ENCODE measurements at regions not wholly inside any gene's neighbourhood (a gene's known extent, or its start where the extent isn't known, plus 50 kb on each side); places are given as distances from the start of the nearest gene placed in this dataset.
A peak's percentile ranks its signal among the peaks of the same experiment; 100 is the strongest.

DNA sequence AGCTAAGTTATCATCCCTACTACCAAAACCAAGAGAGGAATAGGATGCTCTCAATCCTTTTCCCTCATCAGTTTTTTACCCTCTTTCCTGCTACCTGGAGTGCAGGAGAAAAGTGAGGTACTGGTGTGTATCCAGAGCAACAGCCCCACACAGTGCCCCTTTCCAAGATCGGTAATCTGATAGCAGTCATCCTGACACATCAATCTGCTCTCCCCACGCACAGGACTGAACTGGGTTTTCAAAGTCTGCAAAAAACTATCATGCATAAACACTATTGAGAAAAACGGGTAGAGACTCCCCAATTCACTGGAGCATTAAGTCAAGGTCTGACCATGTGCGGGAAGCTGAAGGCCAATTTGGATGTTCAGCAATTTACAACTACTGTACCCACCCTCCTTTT is 284.8 kb downstream of the RBM26 start:
- H2AFZ ChIP-seq (ENCODE audit: low read length), result no peak overlapping the region
- no peaks in the 10 kb centered on the region for H3K9me3 ChIP-seq (replicated peaks in 1 of 2; ENCODE audit: control insufficient read depth in 2 of 2, insufficient read depth in 1 of 2, low read depth in 1 of 2, low read length in 2 of 2)
- no peak overlapping the region for H3K18ac ChIP-seq (ENCODE audit: low read length)
- H4K8ac ChIP-seq (ENCODE audit: low read depth, low read length), result no peak overlapping the region
- no peak overlapping the region for H3K4me3 ChIP-seq (ENCODE audit: low read length in 2 of 2)
- DNase-seq (ENCODE audit: low spot score), result no peak
- no CpG with 5 or more reads among the region's 4 CpGs for whole genome bisulfite sequencing, 2 donors (ENCODE audit: extremely low coverage in 2 of 2, insufficient read length in 2 of 2, insufficient replicate concordance in 1 of 2)
- no peak overlapping the region for H2BK12ac ChIP-seq (ENCODE audit: low read length)
- H2BK15ac ChIP-seq (ENCODE audit: low read length), result no peak overlapping the region
- no peak overlapping the region for H3K14ac ChIP-seq (ENCODE audit: low read length)
- peaks cover 0 to 6% of the 10 kb centered on the region in 2 donors for H3K4me1 ChIP-seq (ENCODE audit: control insufficient read depth in 2 of 2, insufficient read depth in 1 of 2, low read depth in 1 of 2, low read length in 2 of 2)
- no peaks in the 10 kb centered on the region for H3K27me3 ChIP-seq (ENCODE audit: control insufficient read depth in 3 of 3, insufficient read depth in 3 of 3, low read depth in 1 of 3, low read length in 3 of 3)
- H3K4me2 ChIP-seq (ENCODE audit: insufficient read depth, low read length, poor library complexity, severe bottlenecking), result no peak overlapping the region
- no peaks in the 10 kb centered on the region for H3K36me3 ChIP-seq (replicated peaks in 1 of 2; ENCODE audit: control insufficient read depth in 2 of 2, insufficient read depth in 2 of 2, low read length in 2 of 2)
- no peak overlapping the region for H2BK120ac ChIP-seq (ENCODE audit: low read depth, low read length)
- no peak overlapping the region for H3K23ac ChIP-seq (ENCODE audit: low read depth, low read length, poor library complexity)
- no peak overlapping the region for H3K9ac ChIP-seq (ENCODE audit: low read depth, low read length, poor library complexity)
- H2AK5ac ChIP-seq (ENCODE audit: low read depth, low read length), result no peak overlapping the region
- no peak overlapping the region for H2BK5ac ChIP-seq (ENCODE audit: low read length)
- no peak overlapping the region for H3K4ac ChIP-seq (ENCODE audit: low read length)
- H4K91ac ChIP-seq (ENCODE audit: low read depth, low read length, poor library complexity), result no peak overlapping the region
- no peaks in the 10 kb centered on the region for H3K79me1 ChIP-seq (ENCODE audit: low read depth, low read length)
- no peak overlapping the region for H3K27ac ChIP-seq (replicated peaks; ENCODE audit: low read length)

DNA sequence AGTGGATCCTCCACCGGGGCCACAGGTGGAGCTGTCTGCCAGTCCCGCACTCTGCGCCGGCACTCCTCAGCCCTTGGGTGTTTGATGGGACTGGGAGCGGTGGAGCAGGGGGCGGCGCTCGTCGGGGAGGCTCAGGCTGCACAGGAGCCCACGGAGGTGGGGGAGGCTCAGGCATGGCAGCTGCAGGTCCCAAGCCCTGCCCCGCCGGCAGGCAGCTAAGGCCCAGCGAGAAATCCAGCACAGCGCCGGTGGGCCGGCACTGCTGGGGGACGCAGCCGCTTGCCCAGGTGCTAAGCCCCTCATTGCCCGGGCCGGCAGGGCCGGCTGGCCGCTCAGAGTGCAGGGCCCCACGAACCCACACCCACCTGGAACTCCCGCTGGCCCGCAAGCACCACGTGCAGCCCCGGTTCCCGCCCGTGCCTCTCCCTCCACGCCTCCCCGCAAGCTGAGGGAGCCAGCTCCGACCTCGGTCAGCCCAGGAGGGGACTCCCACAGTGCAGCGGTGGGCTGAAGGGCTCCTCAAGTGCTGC is 286.4 kb downstream of the RBM26 start:
- WGBS, 2 donors (ENCODE audit: extremely low coverage in 2 of 2, insufficient read length in 2 of 2, insufficient replicate concordance in 1 of 2), result no CpG with 5 or more reads among the region's 34 CpGs
- no peaks in the 10 kb centered on the region for H3K36me3 ChIP-seq (replicated peaks in 1 of 2; ENCODE audit: control insufficient read depth in 2 of 2, insufficient read depth in 2 of 2, low read length in 2 of 2)

DNA sequence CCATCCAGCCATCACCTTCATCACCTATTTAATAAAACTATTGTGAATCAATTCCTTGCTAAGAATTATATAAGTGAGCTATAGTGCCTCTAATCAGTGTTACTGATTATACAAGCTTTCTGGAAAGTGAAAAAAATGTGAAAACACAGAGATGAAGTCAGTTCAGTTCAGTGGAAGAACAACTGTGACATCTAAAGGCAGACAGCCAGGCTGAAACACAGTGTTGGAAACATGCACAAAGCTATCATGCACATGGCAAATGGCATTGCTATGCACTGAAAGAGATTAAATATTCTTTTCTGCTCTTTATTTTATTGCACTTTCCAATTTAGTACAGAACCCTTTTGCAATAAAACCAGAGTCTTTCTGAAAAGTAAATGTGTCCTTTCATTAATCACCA is 294.0 kb downstream of the RBM26 start:
- no peak overlapping the region for H3K4me3 ChIP-seq (ENCODE audit: low read length in 2 of 2)

More for the DNA sequence above, 286.4 kb downstream of the RBM26 start:
- H3K4me3 ChIP-seq (ENCODE audit: low read length in 2 of 2), result no peak overlapping the region
- H3K9ac ChIP-seq (ENCODE audit: low read depth, low read length, poor library complexity), result peak overlapping the region; percentile 60
- no peak overlapping the region for H3K4me2 ChIP-seq (ENCODE audit: insufficient read depth, low read length, poor library complexity, severe bottlenecking)
- H3K4me1 ChIP-seq (ENCODE audit: control insufficient read depth in 2 of 2, insufficient read depth in 1 of 2, low read depth in 1 of 2, low read length in 2 of 2), result peaks cover 0 to 6% of the 10 kb centered on the region in 2 donors
- H3K79me1 ChIP-seq (ENCODE audit: low read depth, low read length), result no peaks in the 10 kb centered on the region
- H2BK5ac ChIP-seq (ENCODE audit: low read length), result no peak overlapping the region
- no peak for DNase-seq (ENCODE audit: low spot score)
- H3K18ac ChIP-seq (ENCODE audit: low read length), result peak overlapping the region; percentile 38
- no peak overlapping the region for H3K4ac ChIP-seq (ENCODE audit: low read length)
- no peaks in the 10 kb centered on the region for H3K9me3 ChIP-seq (replicated peaks in 1 of 2; ENCODE audit: control insufficient read depth in 2 of 2, insufficient read depth in 1 of 2, low read depth in 1 of 2, low read length in 2 of 2)
- H2BK120ac ChIP-seq (ENCODE audit: low read depth, low read length), result no peak overlapping the region
- H4K91ac ChIP-seq (ENCODE audit: low read depth, low read length, poor library complexity), result no peak overlapping the region
- no peak overlapping the region for H2AK5ac ChIP-seq (ENCODE audit: low read depth, low read length)
- no peaks in the 10 kb centered on the region for H3K27me3 ChIP-seq (ENCODE audit: control insufficient read depth in 3 of 3, insufficient read depth in 3 of 3, low read depth in 1 of 3, low read length in 3 of 3)
- H2BK15ac ChIP-seq (ENCODE audit: low read length), result no peak overlapping the region
- no peak overlapping the region for H3K14ac ChIP-seq (ENCODE audit: low read length)
- no peak overlapping the region for H2BK12ac ChIP-seq (ENCODE audit: low read length)
- H2AFZ ChIP-seq (ENCODE audit: low read length), result no peak overlapping the region
- H3K23ac ChIP-seq (ENCODE audit: low read depth, low read length, poor library complexity), result no peak overlapping the region
- H4K8ac ChIP-seq (ENCODE audit: low read depth, low read length), result no peak overlapping the region
- H3K27ac ChIP-seq (replicated peaks; ENCODE audit: low read length), result no peak overlapping the region

DNA sequence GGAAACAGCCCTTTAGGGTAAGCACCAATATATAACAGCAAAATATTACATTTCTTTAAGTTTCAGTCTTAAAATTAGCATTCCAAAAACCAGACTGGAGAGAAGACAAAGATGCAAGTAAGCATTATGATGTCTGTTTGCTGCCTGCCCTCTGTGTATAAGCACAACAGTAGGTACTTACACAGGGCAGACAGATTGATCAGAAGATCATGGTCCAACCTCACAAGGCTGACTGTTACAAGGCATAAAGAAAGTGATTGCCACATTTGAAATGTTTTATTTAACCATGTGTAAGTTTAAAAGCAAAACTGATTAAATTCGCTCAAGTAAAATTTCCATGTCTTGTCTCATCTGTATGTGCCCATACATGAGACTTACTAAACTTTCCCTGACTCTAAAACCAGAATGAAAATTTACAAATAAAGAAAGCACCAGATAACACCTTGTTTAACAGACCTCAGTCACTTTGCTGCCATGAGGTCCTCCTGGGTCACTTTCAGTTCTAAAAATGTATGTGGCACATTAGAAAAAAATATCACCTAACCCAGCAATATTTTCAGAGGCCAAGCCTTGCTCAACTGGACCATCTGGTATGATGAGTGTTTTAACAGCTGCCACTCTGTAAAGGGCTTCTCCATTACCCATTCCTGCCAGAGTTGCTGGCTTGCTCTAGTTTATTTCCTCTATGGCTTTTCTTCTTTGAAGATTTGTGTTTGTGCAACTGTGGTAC is 297.0 kb downstream of the RBM26 start:
- no peaks in the 10 kb centered on the region for H3K27me3 ChIP-seq (ENCODE audit: control insufficient read depth in 3 of 3, insufficient read depth in 3 of 3, low read depth in 1 of 3, low read length in 3 of 3)
- H3K4ac ChIP-seq (ENCODE audit: low read length), result no peak overlapping the region
- no peaks in the 10 kb centered on the region for H3K79me1 ChIP-seq (ENCODE audit: low read depth, low read length)
- DNase-seq (ENCODE audit: low spot score), result no peak
- H4K91ac ChIP-seq (ENCODE audit: low read depth, low read length, poor library complexity), result no peak overlapping the region
- no peak overlapping the region for H2BK120ac ChIP-seq (ENCODE audit: low read depth, low read length)
- no peak overlapping the region for H2BK5ac ChIP-seq (ENCODE audit: low read length)
- no CpG with 5 or more reads among the region's 1 CpG for WGBS, 2 donors (ENCODE audit: extremely low coverage in 2 of 2, insufficient read length in 2 of 2, insufficient replicate concordance in 1 of 2)
- no peaks in the 10 kb centered on the region for H3K36me3 ChIP-seq (replicated peaks in 1 of 2; ENCODE audit: control insufficient read depth in 2 of 2, insufficient read depth in 2 of 2, low read length in 2 of 2)
- peaks cover 0 to 2% of the 10 kb centered on the region in 2 donors for H3K4me1 ChIP-seq (ENCODE audit: control insufficient read depth in 2 of 2, insufficient read depth in 1 of 2, low read depth in 1 of 2, low read length in 2 of 2)
- H3K18ac ChIP-seq (ENCODE audit: low read length), result no peak overlapping the region
- H3K9ac ChIP-seq (ENCODE audit: low read depth, low read length, poor library complexity), result no peak overlapping the region
- H3K4me3 ChIP-seq (ENCODE audit: low read length in 2 of 2), result no peak overlapping the region
- no peak overlapping the region for H2AK5ac ChIP-seq (ENCODE audit: low read depth, low read length)
- no peak overlapping the region for H3K23ac ChIP-seq (ENCODE audit: low read depth, low read length, poor library complexity)
- H2BK15ac ChIP-seq (ENCODE audit: low read length), result no peak overlapping the region
- H2AFZ ChIP-seq (ENCODE audit: low read length), result no peak overlapping the region
- no peak overlapping the region for H3K14ac ChIP-seq (ENCODE audit: low read length)
- H4K8ac ChIP-seq (ENCODE audit: low read depth, low read length), result no peak overlapping the region
- no peaks in the 10 kb centered on the region for H3K9me3 ChIP-seq (replicated peaks in 1 of 2; ENCODE audit: control insufficient read depth in 2 of 2, insufficient read depth in 1 of 2, low read depth in 1 of 2, low read length in 2 of 2)
- no peak overlapping the region for H3K27ac ChIP-seq (replicated peaks; ENCODE audit: low read length)
- H2BK12ac ChIP-seq (ENCODE audit: low read length), result no peak overlapping the region
- no peak overlapping the region for H3K4me2 ChIP-seq (ENCODE audit: insufficient read depth, low read length, poor library complexity, severe bottlenecking)

More for the DNA sequence above, 294.0 kb downstream of the RBM26 start:
- Histone ChIP-seq H3K9me3 (replicated peaks in 1 of 2; ENCODE audit: control insufficient read depth in 2 of 2, insufficient read depth in 1 of 2, low read depth in 1 of 2, low read length in 2 of 2) (no peaks in the 10 kb centered on the region), H3K14ac (ENCODE audit: low read length) (no peak overlapping the region), H3K79me1 (ENCODE audit: low read depth, low read length) (no peaks in the 10 kb centered on the region), H3K36me3 (replicated peaks in 1 of 2; ENCODE audit: control insufficient read depth in 2 of 2, insufficient read depth in 2 of 2, low read length in 2 of 2) (no peaks in the 10 kb centered on the region), H3K27ac (replicated peaks; ENCODE audit: low read length) (no peak overlapping the region), H2BK5ac (ENCODE audit: low read length) (no peak overlapping the region), H3K4me2 (ENCODE audit: insufficient read depth, low read length, poor library complexity, severe bottlenecking) (no peak overlapping the region), H3K4ac (ENCODE audit: low read length) (no peak overlapping the region), H3K4me1 (ENCODE audit: control insufficient read depth in 2 of 2, insufficient read depth in 1 of 2, low read depth in 1 of 2, low read length in 2 of 2) (peaks cover 0 to 2% of the 10 kb centered on the region in 2 donors), H4K91ac (ENCODE audit: low read depth, low read length, poor library complexity) (no peak overlapping the region), H2BK15ac (ENCODE audit: low read length) (no peak overlapping the region), H3K9ac (ENCODE audit: low read depth, low read length, poor library complexity) (no peak overlapping the region), H3K23ac (ENCODE audit: low read depth, low read length, poor library complexity) (no peak overlapping the region), H3K27me3 (ENCODE audit: control insufficient read depth in 3 of 3, insufficient read depth in 3 of 3, low read depth in 1 of 3, low read length in 3 of 3) (no peaks in the 10 kb centered on the region), H2BK120ac (ENCODE audit: low read depth, low read length) (no peak overlapping the region), H2BK12ac (ENCODE audit: low read length) (no peak overlapping the region), H3K18ac (ENCODE audit: low read length) (no peak overlapping the region), H2AK5ac (ENCODE audit: low read depth, low read length) (no peak overlapping the region), H4K8ac (ENCODE audit: low read depth, low read length) (no peak overlapping the region), H2AFZ (ENCODE audit: low read length) (no peak overlapping the region)
- DNase-seq (ENCODE audit: low spot score), result no peak
